NCI-H345 treated with DMSO at 0.1 percent for 48 hours (cell line): ENCODE measurements at regions not wholly inside any gene's neighbourhood (a gene's known extent, or its start where the extent isn't known, plus 50 kb on each side); places are given as distances from the start of the nearest gene placed in this dataset.

Source experiments
- DNase-seq: peaks from one replicate; lab custom pipeline; 2025; ENCODE audit not compliant: unreplicated experiment; lab: John Stamatoyannopoulos, UW

- no peak for DNase-seq
Measured at GRCh38 chr1:182133181-182133580, 71.7 kb upstream of the ZNF648 start.

- DNase-seq = no peak
Measured at GRCh38 chr1:182129398-182129797, 67.9 kb upstream of the ZNF648 start.

GRCh38 chr1:182128502-182128901, 67.0 kb upstream of the ZNF648 start:
- no peak for DNase-seq

- no peak for DNase-seq
Measured at GRCh38 chr1:182127656-182128055, 66.1 kb upstream of the ZNF648 start.

GRCh38 chr1:182126272-182126800, 64.8 kb upstream of the ZNF648 start:
- DNase-seq = no peak

GRCh38 chr1:182122913-182123260, 61.4 kb upstream of the ZNF648 start:
- no peak for DNase-seq

- no peak for DNase-seq
Measured at GRCh38 chr1:182122256-182122912, 60.9 kb upstream of the ZNF648 start.

- no peak for DNase-seq
Measured at GRCh38 chr1:182121787-182122186, 60.3 kb upstream of the ZNF648 start.

- DNase-seq = no peak
Measured at GRCh38 chr1:182120411-182121258, 59.1 kb upstream of the ZNF648 start.

GRCh38 chr1:182119631-182120030, 58.1 kb upstream of the ZNF648 start:
- DNase-seq = no peak

- no peak for DNase-seq
Measured at GRCh38 chr1:182118851-182119250, 57.3 kb upstream of the ZNF648 start.

- no peak for DNase-seq
Measured at GRCh38 chr1:182114627-182115023, 53.1 kb upstream of the ZNF648 start.

- no peak for DNase-seq
Measured at GRCh38 chr1:182113879-182114626, 52.5 kb upstream of the ZNF648 start.

GRCh38 chr1:182111496-182111895, 50.0 kb upstream of the ZNF648 start:
- DNase-seq = peak; percentile 89
